ENCODE measurements at regions not wholly inside any gene's neighbourhood (a gene's known extent, or its start where the extent isn't known, plus 50 kb on each side); places are given as distances from the start of the nearest gene placed in this dataset.

DNA sequence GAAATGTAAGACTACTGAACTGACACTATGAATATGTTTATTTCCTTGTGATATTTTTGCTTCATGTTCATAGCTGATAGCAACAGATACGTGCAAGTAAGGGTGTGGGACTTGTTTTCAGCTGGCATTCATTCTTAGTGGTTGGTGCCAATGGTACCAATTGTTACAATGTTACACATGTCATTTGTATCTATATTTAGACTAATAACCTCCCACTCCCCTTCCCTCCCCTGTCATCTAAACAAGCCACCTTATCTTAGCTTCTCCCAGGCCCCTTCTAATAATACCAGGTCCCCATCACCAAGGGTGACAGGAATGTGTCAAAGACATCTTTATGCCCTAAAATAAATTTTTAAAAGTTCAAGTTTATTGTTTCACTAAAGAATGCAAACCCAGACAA lies 294.7 kb upstream of the FAM98A start:
- no peaks in the 10 kb centered on the region for H3K4me1 ChIP-seq (replicated peaks; ENCODE audit: insufficient read depth)
- no peaks in the 10 kb centered on the region for H3K9me3 ChIP-seq (ENCODE audit: insufficient read depth, low read depth)
- 0 out of 2 replicates have a peak, but pooled peaks cover 7% of the 10 kb centered on the region for H3K27me3 ChIP-seq (ENCODE audit: insufficient read depth, low read depth)
- ChIA-PET CTCF (no interaction called here), POLR2A (ENCODE audit: unreplicated experiment) (no interaction called here)
- DNase-seq = no peak
- H3K27ac ChIP-seq = no peak overlapping the region
- H3K79me2 ChIP-seq (ENCODE audit: low read depth) = no peaks in the 10 kb centered on the region
- no peak overlapping the region for H3K4me3 ChIP-seq
- no peaks in the 10 kb centered on the region for H3K36me3 ChIP-seq (ENCODE audit: low read depth)
- H2AFZ ChIP-seq = no peak overlapping the region
- intact Hi-C loops (cut with micrococcal nuclease; ENCODE audit: unreplicated experiment) = no loop called here
- no peak overlapping the region for H3K4me2 ChIP-seq
- H3K9me2 ChIP-seq (ENCODE audit: insufficient read depth) = no peaks in the 10 kb centered on the region
- no peaks in the 10 kb centered on the region for H4K20me1 ChIP-seq (ENCODE audit: insufficient read depth)
- no peak for TF ChIP-seq EZH2 (IDR thresholded peaks at IDR 0.05; ENCODE audit: low read depth)
- TF ChIP-seq, protein P1, sequence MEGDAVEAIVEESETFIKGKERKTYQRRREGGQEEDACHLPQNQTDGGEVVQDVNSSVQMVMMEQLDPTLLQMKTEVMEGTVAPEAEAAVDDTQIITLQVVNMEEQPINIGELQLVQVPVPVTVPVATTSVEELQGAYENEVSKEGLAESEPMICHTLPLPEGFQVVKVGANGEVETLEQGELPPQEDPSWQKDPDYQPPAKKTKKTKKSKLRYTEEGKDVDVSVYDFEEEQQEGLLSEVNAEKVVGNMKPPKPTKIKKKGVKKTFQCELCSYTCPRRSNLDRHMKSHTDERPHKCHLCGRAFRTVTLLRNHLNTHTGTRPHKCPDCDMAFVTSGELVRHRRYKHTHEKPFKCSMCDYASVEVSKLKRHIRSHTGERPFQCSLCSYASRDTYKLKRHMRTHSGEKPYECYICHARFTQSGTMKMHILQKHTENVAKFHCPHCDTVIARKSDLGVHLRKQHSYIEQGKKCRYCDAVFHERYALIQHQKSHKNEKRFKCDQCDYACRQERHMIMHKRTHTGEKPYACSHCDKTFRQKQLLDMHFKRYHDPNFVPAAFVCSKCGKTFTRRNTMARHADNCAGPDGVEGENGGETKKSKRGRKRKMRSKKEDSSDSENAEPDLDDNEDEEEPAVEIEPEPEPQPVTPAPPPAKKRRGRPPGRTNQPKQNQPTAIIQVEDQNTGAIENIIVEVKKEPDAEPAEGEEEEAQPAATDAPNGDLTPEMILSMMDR (conservative IDR thresholded peaks at IDR 0.05) = no peak
- no peaks in the 10 kb centered on the region for H3F3A ChIP-seq (ENCODE audit: insufficient read depth, low read depth)
- BruUV-seq (replicated peaks) = no TSS peak

DNA sequence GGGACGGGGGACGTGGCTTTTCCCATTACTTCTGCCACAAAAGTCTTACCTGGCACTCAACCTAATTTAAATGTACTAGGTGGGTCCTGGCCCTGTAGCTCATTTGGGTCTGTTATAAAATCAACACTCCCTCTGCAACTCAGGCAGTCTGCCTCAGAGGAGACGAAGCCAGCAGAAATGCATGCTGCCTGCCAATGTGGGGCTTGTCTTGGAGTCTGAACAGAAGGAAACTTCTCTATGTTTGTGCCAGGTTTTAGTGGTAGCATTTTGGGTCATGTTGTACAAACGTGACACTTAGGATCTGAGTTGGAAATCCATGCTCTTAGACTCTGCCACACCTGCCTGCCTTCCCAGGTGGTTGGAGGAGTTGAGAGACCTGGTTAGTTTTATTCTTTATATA lies 292.5 kb upstream of the FAM98A start:
- Histone ChIP-seq H3K36me3 (ENCODE audit: low read depth) (no peaks in the 10 kb centered on the region), H3K4me2 (no peak overlapping the region), H3K27ac (no peak overlapping the region), H3K79me2 (ENCODE audit: low read depth) (no peaks in the 10 kb centered on the region), H3K9me2 (ENCODE audit: insufficient read depth) (no peaks in the 10 kb centered on the region), H4K20me1 (ENCODE audit: insufficient read depth) (no peaks in the 10 kb centered on the region), H3K9me3 (ENCODE audit: insufficient read depth, low read depth) (no peaks in the 10 kb centered on the region), H3K27me3 (ENCODE audit: insufficient read depth, low read depth) (0 out of 2 replicates have a peak, but pooled peaks cover 7% of the 10 kb centered on the region), H3K4me3 (no peak overlapping the region), H2AFZ (no peak overlapping the region), H3F3A (ENCODE audit: insufficient read depth, low read depth) (no peaks in the 10 kb centered on the region), H3K4me1 (replicated peaks; ENCODE audit: insufficient read depth) (no peaks in the 10 kb centered on the region)
- ChIA-PET POLR2A (ENCODE audit: unreplicated experiment) (no interaction called here), CTCF (no interaction called here)
- TF ChIP-seq, protein P1 (conservative IDR thresholded peaks at IDR 0.05) = no peak
- no peak for TF ChIP-seq EZH2 (IDR thresholded peaks at IDR 0.05; ENCODE audit: low read depth)
- intact Hi-C loops (cut with micrococcal nuclease; ENCODE audit: unreplicated experiment) = no loop called here
- no peak for DNase-seq
- BruUV-seq (replicated peaks) = no TSS peak

DNA sequence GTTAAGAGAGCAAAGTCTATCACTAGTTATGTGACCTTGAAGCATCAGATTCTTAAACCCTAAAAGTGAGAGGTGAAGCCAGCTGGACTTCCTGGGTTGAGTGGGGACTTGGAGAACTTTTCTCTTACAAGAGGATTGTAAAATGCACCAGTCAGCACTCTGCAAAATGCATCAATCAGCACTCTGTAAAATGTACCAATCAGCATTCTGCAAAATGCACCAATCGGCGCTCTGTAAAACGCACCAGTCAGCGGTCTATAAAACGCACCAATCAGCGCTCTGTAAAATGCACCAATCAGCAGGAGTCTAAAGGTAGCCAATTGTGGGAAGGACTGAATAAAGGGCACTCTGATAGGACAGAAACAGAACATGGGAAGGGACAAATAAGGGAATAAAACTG lies 291.6 kb upstream of the FAM98A start:
- Histone ChIP-seq H3F3A (ENCODE audit: insufficient read depth, low read depth) (no peaks in the 10 kb centered on the region), H3K27ac (no peak overlapping the region), H3K4me1 (replicated peaks; ENCODE audit: insufficient read depth) (no peaks in the 10 kb centered on the region), H3K36me3 (ENCODE audit: low read depth) (no peaks in the 10 kb centered on the region), H3K4me3 (no peak overlapping the region), H2AFZ (no peak overlapping the region), H3K27me3 (ENCODE audit: insufficient read depth, low read depth) (peaks cover 11% of the 10 kb centered on the region; the same call in 1 of the 2 replicates), H3K79me2 (ENCODE audit: low read depth) (no peaks in the 10 kb centered on the region), H4K20me1 (ENCODE audit: insufficient read depth) (no peaks in the 10 kb centered on the region), H3K4me2 (no peak overlapping the region), H3K9me2 (ENCODE audit: insufficient read depth) (no peaks in the 10 kb centered on the region), H3K9me3 (ENCODE audit: insufficient read depth, low read depth) (no peaks in the 10 kb centered on the region)
- TF ChIP-seq, protein P1 (conservative IDR thresholded peaks at IDR 0.05) = no peak
- no peak for TF ChIP-seq EZH2 (IDR thresholded peaks at IDR 0.05; ENCODE audit: low read depth)
- POLR2A ChIA-PET (ENCODE audit: unreplicated experiment) = no interaction called here
- no peak for DNase-seq
- intact Hi-C loops (cut with micrococcal nuclease; ENCODE audit: unreplicated experiment) = no loop called here
- CTCF ChIA-PET = no interaction called here
- no TSS peak for BruUV-seq (replicated peaks)

Measured in PC-9 (cell line).